GM18861 (cell line): ENCODE measurements at regions not wholly inside any gene's neighbourhood (a gene's known extent, or its start where the extent isn't known, plus 50 kb on each side); places are given as distances from the start of the nearest gene placed in this dataset.

Source experiments
- ATAC-seq: cut with Tn5 transposase; IDR thresholded peaks from one replicate; pipeline ENCODE4 v1.9.1; 2021; ENCODE audit not compliant: unreplicated experiment

- ATAC-seq, result no peak
Measured at GRCh38 chr13:53463106-53463505, 434.5 kb downstream of the OLFM4 start.

GRCh38 chr13:53466576-53466975, 438.0 kb downstream of the OLFM4 start:
- no peak for ATAC-seq

DNA sequence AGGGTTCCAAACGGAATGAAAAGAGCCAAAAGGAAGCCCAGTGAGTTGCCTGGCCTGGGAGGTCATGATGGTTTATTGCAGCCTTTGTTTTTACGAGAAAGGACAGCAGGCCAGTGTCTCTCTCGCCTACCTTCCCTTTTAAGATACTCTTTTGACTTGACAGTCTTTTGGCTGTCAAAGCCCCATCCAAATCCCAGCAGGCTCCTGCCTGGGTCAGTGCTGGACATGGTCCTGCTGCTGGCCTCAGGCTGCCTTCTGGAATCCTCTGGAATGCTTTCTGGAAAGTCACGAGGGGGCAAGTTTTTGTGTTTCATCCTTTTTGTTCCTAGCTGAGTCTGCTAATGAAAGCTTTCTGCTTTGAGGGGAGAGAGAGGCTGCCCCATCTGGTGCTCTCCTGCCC, 444.8 kb downstream of the OLFM4 start:
- ATAC-seq, result no peak

DNA sequence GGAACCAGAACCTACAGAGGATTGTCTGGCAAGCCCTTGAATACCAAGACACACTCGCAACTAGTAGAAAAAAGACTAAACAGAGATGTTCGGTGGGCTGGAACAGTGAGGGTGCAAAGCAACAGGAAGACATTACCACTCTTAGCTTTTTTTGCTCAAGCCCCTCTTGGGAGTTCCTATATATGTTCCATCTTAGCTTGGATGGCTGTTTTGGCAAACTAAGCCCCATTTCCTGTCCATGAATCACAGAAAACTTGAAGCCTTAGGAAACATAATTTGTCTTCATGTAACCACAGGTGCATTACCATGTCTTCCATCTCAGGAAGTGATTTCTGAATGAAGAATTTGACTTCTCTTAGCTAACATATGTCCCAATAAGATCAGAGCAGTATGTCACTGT, 446.3 kb downstream of the OLFM4 start:
- ATAC-seq, result no peak

- ATAC-seq, result no peak
Measured at GRCh38 chr13:53490752-53491151, 462.1 kb downstream of the OLFM4 start.

- no peak for ATAC-seq
Measured at GRCh38 chr13:53494406-53494805, 465.8 kb downstream of the OLFM4 start.

DNA sequence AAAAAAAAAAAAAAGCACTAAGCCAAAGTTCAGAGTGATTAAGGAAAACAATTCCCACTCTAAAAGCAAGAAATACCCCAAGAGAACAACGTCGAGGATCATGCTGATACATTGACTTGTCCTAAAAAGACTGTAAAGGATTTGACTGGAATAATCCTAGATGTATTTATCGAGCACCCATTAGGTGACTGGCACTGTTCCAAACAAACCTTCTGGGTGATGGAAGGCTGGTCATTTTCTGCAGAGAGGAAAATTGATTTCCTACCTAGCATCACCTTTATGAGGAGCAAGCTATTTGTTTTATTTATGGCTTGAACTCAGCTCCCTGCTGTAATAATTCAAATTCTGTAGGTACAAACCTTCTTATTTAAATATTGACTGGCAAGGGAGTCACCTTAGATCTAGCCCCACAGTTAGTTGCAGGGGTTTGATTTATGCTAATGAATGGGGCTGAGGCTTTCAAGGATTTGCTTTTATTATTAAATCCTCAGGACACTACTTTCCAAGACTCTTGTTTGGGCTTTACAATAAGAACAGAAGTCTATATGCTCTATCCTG, 471.0 kb downstream of the OLFM4 start:
- no peak for ATAC-seq

GRCh38 chr13:53501387-53501786, 472.8 kb downstream of the OLFM4 start:
- ATAC-seq, result peak; percentile 54

- ATAC-seq, result no peak
Measured at GRCh38 chr13:53507741-53508140, 479.1 kb downstream of the OLFM4 start.

GRCh38 chr13:53512635-53513034, 484.0 kb downstream of the OLFM4 start:
- no peak for ATAC-seq

- ATAC-seq, result no peak
Measured at GRCh38 chr13:53513226-53513625, 484.6 kb downstream of the OLFM4 start.

GRCh38 chr13:53520132-53520531, 491.5 kb downstream of the OLFM4 start:
- ATAC-seq, result no peak

GRCh38 chr13:53522034-53522433, 493.4 kb downstream of the OLFM4 start:
- no peak for ATAC-seq

DNA sequence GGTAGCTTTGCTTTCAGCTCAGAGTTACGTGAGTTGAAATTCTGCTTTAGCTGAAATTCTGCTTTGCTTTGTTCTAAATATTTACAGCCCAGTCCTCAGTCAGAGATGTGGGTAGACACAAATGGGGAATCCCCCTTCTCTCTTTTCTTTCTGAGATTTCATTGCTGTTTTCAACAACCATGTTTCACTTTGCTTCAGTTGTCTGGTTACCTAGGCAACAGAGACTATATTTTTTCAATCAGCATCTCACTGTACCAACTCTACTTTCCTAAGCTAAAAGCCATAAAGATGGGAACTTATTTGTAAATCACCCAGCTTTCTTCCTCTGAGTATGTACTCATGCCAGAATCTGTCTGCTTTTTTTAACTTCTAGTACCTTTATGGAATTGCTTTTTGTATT, 509.0 kb downstream of the OLFM4 start:
- no peak for ATAC-seq

DNA sequence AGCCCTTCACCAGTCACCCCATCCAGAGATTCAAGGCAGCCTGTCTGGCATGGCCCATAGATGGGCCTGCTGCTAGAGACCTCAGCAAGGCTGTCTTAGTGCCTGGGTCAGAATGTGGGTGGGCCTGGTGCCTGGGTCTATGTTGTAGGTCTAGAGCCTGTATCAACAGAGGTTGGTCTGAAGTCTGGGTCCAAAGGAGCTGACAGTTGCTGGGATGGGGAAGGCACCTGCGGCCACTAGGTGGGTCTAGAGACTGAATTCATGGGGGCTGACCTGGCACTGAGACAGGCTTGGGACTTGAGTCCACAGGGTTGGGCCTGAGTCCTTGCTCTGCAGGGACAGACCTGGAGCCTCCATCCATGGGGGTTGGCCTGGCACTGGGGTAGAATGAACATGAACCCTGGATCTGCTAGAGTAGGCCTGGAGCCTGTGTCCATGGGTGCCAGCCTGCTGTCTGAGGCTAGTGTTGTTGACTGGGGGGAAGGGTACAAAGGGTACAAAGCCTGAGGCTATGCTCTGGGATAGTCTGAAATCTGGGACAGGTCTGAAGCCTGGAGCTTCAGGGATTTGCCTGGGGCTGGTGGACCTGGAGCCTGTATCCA, 516.8 kb downstream of the OLFM4 start:
- ATAC-seq, result no peak

- no peak for ATAC-seq
Measured at GRCh38 chr13:53560556-53560955, 531.9 kb downstream of the OLFM4 start.

- no peak for ATAC-seq
Measured at GRCh38 chr13:53562419-53562818, 533.8 kb downstream of the OLFM4 start.

GRCh38 chr13:53568491-53568890, 539.9 kb downstream of the OLFM4 start:
- no peak for ATAC-seq

DNA sequence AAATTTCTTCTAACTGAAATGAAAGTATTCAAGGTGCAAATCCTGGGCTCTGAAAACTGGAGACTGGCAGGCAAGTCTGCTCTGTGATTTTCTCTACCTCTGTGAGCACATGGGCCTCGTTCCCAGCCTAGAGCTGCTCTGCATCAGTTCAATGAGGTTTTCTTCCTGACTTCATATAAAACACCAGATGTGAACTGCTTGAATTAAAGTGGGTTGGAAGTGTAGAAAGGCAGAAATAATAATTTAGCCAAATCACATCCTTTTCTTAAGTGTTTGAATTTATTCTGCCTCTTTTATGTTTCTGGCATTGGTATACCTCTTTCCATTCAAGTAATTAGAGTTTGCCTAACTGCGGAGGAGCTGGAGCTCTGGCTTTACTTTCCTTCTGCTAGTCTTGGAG, 540.8 kb downstream of the OLFM4 start:
- no peak for ATAC-seq

GRCh38 chr13:53601113-53601512, 572.5 kb downstream of the OLFM4 start:
- ATAC-seq, result no peak

GRCh38 chr13:53605326-53605725, 576.7 kb downstream of the OLFM4 start:
- no peak for ATAC-seq

GRCh38 chr13:53612200-53612599, 583.6 kb downstream of the OLFM4 start:
- peak; percentile 52 for ATAC-seq

DNA sequence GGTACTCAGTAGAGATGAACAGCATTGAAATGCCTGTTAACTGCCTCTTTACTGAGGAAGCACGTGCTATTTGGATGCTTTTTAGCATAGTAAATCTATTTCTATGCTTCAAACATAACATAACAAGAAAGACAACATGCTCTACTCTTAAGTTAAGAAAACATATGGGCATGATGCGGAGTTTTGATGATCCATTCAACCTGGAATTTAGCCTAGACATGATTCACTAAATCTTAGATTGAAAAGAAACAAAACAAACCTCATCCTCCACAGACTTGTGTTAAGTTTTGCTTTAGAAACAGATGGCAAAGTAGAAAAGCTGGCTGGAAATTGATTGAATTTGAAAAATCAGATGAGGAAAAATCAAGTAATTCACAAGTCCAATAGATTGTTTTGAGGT, 593.8 kb downstream of the OLFM4 start:
- no peak for ATAC-seq
